Adrenal gland (tissue), 9 donors: ENCODE measurements at regions not wholly inside any gene's neighbourhood (a gene's known extent, or its start where the extent isn't known, plus 50 kb on each side); places are given as distances from the start of the nearest gene placed in this dataset.

Experiments used
- DNase-seq, 7 donors: peaks; one replicate each; pipeline ENCODE4 v3.0.0-alpha.2; 2019 to 2020
- H3K27ac ChIP-seq, 5 donors: fragments of 200-600 bp; sonication (generic) in 4 of 5; 1 replicate in 3 of 5; 2 replicates in 2 of 5; pipeline versions ENCODE4 v1.5.1 to v1.8.0; 2016 to 2020; ENCODE audit warnings: mild to moderate bottlenecking in 1 of 5
- H3K27me3 ChIP-seq: fragments of 200-600 bp; 2 replicates; pipeline ENCODE4 v1.8.0; 2021
- H3K36me3 ChIP-seq, 2 donors: fragments of 200-600 bp; replicated peaks in 1 of 2; 1 replicate in 1 of 2; 2 replicates in 1 of 2; pipeline versions ENCODE4 v1.5.1 to v1.8.0; 2018 to 2022
- H3K4me1 ChIP-seq, 2 donors: fragments of 200-600 bp; replicated peaks in 1 of 2; 1 replicate in 1 of 2; 2 replicates in 1 of 2; pipeline versions ENCODE4 v1.5.1 to v1.8.0; 2018 to 2021
- H3K4me3 ChIP-seq, 4 donors: fragments of 200-600 bp; sonication (generic) in 3 of 4; one replicate each; pipeline ENCODE4 v1.5.1; 2016 to 2018
- H3K9me3 ChIP-seq, 3 donors: fragments of 200-600 bp; sonication (generic) in 1 of 3; replicated peaks in 1 of 3; 1 replicate in 2 of 3; 2 replicates in 1 of 3; pipeline versions ENCODE4 v1.5.1 to v1.8.0; 2016 to 2021
- POLR2A ChIP-seq, 2 donors: fragments of 450-650 bp; IDR thresholded peaks; one replicate each; pipeline ENCODE4 v1.6.1; 2017; ENCODE audit warnings: antibody characterized with exemption in 2 of 2, mild to moderate bottlenecking in 2 of 2, moderate library complexity in 1 of 2
- WGBS, 4 donors: extraction: QIAGEN DNeasy Blood & Tissue Kit in 2 of 4; methylation state at CpG; one replicate each; pipeline versions ENCODE4 v1.1.5 to v1.1.7; 2013 to 2017; 5-methylcytosine and 5-hydroxymethylcytosine counted together
- intact Hi-C, 2 donors: fragments of 100-400 bp; cut with DNase I; formaldehyde crosslinking; loops; one replicate each; pipeline versions ENCODE4 v1.14.1 to v1.15.0; 2022 to 2023
- TF ChIP-seq, protein P1 (sequence below), 6 experiments: fragments of 450-650 bp in 4 of 6; fragments of 200-600 bp in 2 of 6; sonication (generic) in 1 of 6; IDR thresholded peaks; 1 replicate in 5 of 6; 2 replicates in 1 of 6; pipeline versions ENCODE4 v1.5.1 to v1.8.0; 2016 to 2021; ENCODE audit warnings: antibody characterized with exemption in 6 of 6, mild to moderate bottlenecking in 2 of 6, moderate library complexity in 1 of 6
- donor health status: healthy with polysubstance abuse.
- donor health status: Bipolar disorder and iron deficiency.
- donor health status: DM: yes; HTN: yes; CAD: no.
- donor health status: DM: no; HTN: no; CAD: no.
- donor health status: DM: no; HTN: no; CAD: no.

DNA sequence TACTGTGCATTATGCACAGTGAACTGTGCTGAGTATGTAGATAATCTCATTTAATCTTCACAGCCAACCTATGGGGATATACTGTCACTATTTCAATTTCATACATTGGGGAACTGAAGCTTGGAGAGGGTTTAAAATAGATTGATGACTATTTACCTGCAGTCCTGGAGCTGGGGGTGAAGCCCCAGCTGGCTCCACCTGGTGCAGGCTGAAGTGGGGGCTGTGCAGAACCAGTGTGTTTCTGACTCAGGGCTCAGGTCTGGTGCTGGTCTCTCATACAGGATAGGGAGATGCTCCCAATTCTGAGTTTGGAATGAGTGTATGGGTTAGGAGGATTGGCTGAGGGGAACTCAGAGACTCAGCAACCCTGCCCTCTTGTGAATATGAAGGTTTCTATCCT lies 176.1 kb upstream of the CEP162 start:
- no peaks in the 10 kb centered on the region for H3K4me1 ChIP-seq
- H3K9me3 ChIP-seq = no peaks in the 10 kb centered on the region
- H3K27me3 ChIP-seq = no peaks in the 10 kb centered on the region
- no peak overlapping the region for H3K4me3 ChIP-seq
- TF ChIP-seq POLR2A (IDR thresholded peaks at IDR 0.05) = no peak
- TF ChIP-seq, protein P1, sequence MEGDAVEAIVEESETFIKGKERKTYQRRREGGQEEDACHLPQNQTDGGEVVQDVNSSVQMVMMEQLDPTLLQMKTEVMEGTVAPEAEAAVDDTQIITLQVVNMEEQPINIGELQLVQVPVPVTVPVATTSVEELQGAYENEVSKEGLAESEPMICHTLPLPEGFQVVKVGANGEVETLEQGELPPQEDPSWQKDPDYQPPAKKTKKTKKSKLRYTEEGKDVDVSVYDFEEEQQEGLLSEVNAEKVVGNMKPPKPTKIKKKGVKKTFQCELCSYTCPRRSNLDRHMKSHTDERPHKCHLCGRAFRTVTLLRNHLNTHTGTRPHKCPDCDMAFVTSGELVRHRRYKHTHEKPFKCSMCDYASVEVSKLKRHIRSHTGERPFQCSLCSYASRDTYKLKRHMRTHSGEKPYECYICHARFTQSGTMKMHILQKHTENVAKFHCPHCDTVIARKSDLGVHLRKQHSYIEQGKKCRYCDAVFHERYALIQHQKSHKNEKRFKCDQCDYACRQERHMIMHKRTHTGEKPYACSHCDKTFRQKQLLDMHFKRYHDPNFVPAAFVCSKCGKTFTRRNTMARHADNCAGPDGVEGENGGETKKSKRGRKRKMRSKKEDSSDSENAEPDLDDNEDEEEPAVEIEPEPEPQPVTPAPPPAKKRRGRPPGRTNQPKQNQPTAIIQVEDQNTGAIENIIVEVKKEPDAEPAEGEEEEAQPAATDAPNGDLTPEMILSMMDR (IDR thresholded peaks at IDR 0.05) = no peak
- H3K36me3 ChIP-seq = no peaks in the 10 kb centered on the region
- DNase-seq = no peak
- intact Hi-C loops = no loop called here
- no peak overlapping the region for H3K27ac ChIP-seq

DNA sequence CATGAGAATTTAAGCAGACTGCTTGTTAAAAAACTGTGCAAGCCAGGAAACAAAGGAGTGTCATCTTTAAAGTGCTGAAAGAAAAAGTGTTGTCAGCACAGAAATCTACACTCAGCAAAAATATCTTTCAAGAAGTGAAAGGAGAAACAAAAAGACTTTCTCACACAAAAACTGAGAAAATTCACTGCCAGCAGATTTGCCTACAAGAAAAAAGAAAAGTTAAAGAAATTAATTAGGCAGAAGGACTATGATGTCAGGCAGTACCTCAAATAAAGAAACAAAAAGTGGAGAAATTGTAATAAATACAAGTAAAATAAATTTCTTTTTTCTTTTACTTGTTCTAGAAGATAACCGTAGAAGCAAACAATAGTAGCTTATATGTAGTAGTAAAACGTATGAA lies 171.6 kb upstream of the CEP162 start:
- H3K27ac ChIP-seq = no peak overlapping the region
- H3K27me3 ChIP-seq = no peaks in the 10 kb centered on the region
- DNase-seq = no peak
- WGBS, 4 donors = 56 to 78% (median 75%) methylated on average over 2 of the region's 2 CpGs
- H3K4me3 ChIP-seq = no peak overlapping the region
- no peak for TF ChIP-seq POLR2A (IDR thresholded peaks at IDR 0.05)
- TF ChIP-seq, protein P1 (IDR thresholded peaks at IDR 0.05) = no peak
- H3K4me1 ChIP-seq = no peaks in the 10 kb centered on the region
- no peaks in the 10 kb centered on the region for H3K36me3 ChIP-seq
- intact Hi-C loops = no loop called here
- H3K9me3 ChIP-seq = no peaks in the 10 kb centered on the region

DNA sequence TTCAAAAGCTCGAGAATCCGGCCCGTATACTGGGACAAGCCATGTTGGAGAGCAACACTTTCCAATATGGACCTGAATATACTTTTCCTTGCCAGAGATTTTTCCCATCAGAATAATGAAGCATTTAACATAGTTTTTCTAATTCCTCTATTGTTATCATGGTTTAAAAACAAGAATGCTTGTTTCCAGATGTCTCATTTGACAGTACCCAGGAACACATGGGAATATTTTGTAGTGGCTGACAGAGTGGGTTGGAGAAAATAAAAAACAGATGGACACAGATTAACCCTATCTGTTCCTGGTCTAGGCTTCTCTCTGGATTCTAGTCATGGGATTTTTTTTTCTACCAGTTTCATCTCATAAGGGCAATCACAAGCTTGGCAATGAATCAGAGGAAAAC lies 164.8 kb upstream of the CEP162 start:
- intact Hi-C loops = no loop called here
- WGBS, 4 donors = 73 to 84% (median 76%) methylated on average over 3 of the region's 3 CpGs
- TF ChIP-seq, protein P1 (IDR thresholded peaks at IDR 0.05) = no peak
- no peak for TF ChIP-seq POLR2A (IDR thresholded peaks at IDR 0.05)

DNA sequence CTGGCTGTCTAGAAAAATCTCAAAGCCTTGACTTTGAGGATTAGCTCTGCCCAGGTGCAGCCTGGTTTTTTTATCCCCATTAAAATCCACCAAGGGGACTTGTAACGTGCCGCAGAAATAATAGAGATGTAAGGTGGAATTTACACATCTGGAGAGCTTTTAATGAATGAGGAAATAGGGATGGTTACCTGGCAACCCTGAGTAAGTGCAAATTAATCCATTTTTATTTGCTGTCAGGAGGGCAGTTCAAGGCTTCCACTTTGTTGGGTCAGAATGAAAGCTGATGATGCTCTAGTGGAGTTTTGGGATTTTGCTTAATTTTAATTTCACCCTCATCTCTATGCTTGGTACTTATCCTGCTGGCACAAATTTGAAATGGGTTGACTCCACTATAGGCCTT lies 163.4 kb upstream of the CEP162 start:
- Histone ChIP-seq H3K9me3 (no peaks in the 10 kb centered on the region), H3K36me3 (no peaks in the 10 kb centered on the region), H3K27ac (no peak overlapping the region), H3K27me3 (no peaks in the 10 kb centered on the region), H3K4me3 (no peak overlapping the region), H3K4me1 (no peaks in the 10 kb centered on the region)
- TF ChIP-seq, protein P1 (IDR thresholded peaks at IDR 0.05) = no peak
- no peak for TF ChIP-seq POLR2A (IDR thresholded peaks at IDR 0.05)
- no peak for DNase-seq
- intact Hi-C loops = no loop called here
- WGBS, 4 donors = 76 to 88% (median 78%) methylated on average over 2 of the region's 2 CpGs

More for the DNA sequence above, 164.8 kb upstream of the CEP162 start:
- Histone ChIP-seq H3K27ac (no peak overlapping the region), H3K4me1 (no peaks in the 10 kb centered on the region), H3K4me3 (no peak overlapping the region), H3K36me3 (no peaks in the 10 kb centered on the region), H3K9me3 (no peaks in the 10 kb centered on the region), H3K27me3 (no peaks in the 10 kb centered on the region)
- DNase-seq = no peak
